H9 (cell line): ENCODE measurements at regions not wholly inside any gene's neighbourhood (a gene's known extent, or its start where the extent isn't known, plus 50 kb on each side); places are given as distances from the start of the nearest gene placed in this dataset.

Experiments
- DNase-seq: peaks from one replicate; pipeline ENCODE4 v3.0.0-alpha.2; 2017
- H2AFZ ChIP-seq: one replicate; pipeline ENCODE4 v1.6.1; 2013; ENCODE audit warnings: mild to moderate bottlenecking, low read length, control low read depth, moderate library complexity
- H2AK5ac ChIP-seq: 2 replicates; pipeline ENCODE4 v1.6.1; 2013; ENCODE audit warnings: low read length, control low read depth, mixed read lengths; ENCODE audit not compliant: insufficient read length
- H2BK120ac ChIP-seq: one replicate; pipeline ENCODE4 v1.6.1; 2013; ENCODE audit warnings: low read depth, mild to moderate bottlenecking, low read length, control low read depth, inconsistent platforms; ENCODE audit not compliant: poor library complexity, severe bottlenecking
- H2BK12ac ChIP-seq: 2 replicates; pipeline ENCODE4 v1.6.1; 2013; ENCODE audit warnings: low read length, control low read depth, mixed read lengths, low read depth; ENCODE audit not compliant: insufficient read length
- H2BK15ac ChIP-seq: 2 replicates; pipeline ENCODE4 v1.6.1; 2013; ENCODE audit warnings: low read depth, low read length, control low read depth
- H2BK20ac ChIP-seq: one replicate; pipeline ENCODE4 v1.6.1; 2013; ENCODE audit warnings: low read depth, mild to moderate bottlenecking, low read length, control low read depth, inconsistent platforms; ENCODE audit not compliant: poor library complexity, severe bottlenecking
- H2BK5ac ChIP-seq: 2 replicates; pipeline ENCODE4 v1.6.1; 2013; ENCODE audit warnings: low read length, control low read depth, mixed read lengths; ENCODE audit not compliant: insufficient read length
- H3K14ac ChIP-seq: 2 replicates; pipeline ENCODE4 v1.6.1; 2013; ENCODE audit warnings: low read length, control low read depth; ENCODE audit not compliant: insufficient read depth
- H3K18ac ChIP-seq: 2 replicates; pipeline ENCODE4 v1.6.1; 2013; ENCODE audit warnings: low read depth, mild to moderate bottlenecking, mixed read lengths, low read length, control low read depth; ENCODE audit not compliant: insufficient read length
- H3K23ac ChIP-seq: 2 replicates; pipeline ENCODE4 v1.6.1; 2013; ENCODE audit warnings: low read length, control low read depth, mixed read lengths, low read depth; ENCODE audit not compliant: insufficient read length
- H3K23me2 ChIP-seq: 2 replicates; pipeline ENCODE4 v1.6.1; 2013; ENCODE audit warnings: low read depth, mild to moderate bottlenecking, mixed read lengths, low read length, control low read depth; ENCODE audit not compliant: insufficient read length, poor library complexity, severe bottlenecking
- H3K27ac ChIP-seq: 2 replicates; pipeline ENCODE4 v1.5.1; 2013; ENCODE audit warnings: low read length, control low read depth, mixed read lengths, low read depth; ENCODE audit not compliant: insufficient read length
- H3K27me3 ChIP-seq: 2 replicates; pipeline ENCODE4 v1.6.1; 2013; ENCODE audit warnings: low read length, control low read depth, inconsistent platforms; ENCODE audit not compliant: insufficient read depth
- H3K4ac ChIP-seq: 2 replicates; pipeline ENCODE4 v1.6.1; 2013; ENCODE audit warnings: low read depth, mild to moderate bottlenecking, control low read depth, inconsistent platforms, low read length, moderate library complexity
- H3K4me1 ChIP-seq: 2 replicates; pipeline ENCODE4 v1.6.1; 2013; ENCODE audit warnings: low read length, control low read depth, inconsistent platforms; ENCODE audit not compliant: insufficient read depth
- H3K4me2 ChIP-seq: 2 replicates; pipeline ENCODE4 v1.6.1; 2013; ENCODE audit warnings: low read length, control low read depth, mixed read lengths; ENCODE audit not compliant: insufficient read length, insufficient read depth
- H3K56ac ChIP-seq: 2 replicates; pipeline ENCODE4 v1.6.1; 2013; ENCODE audit warnings: low read depth, mild to moderate bottlenecking, mixed read lengths, low read length, control low read depth; ENCODE audit not compliant: insufficient read length
- H3K79me1 ChIP-seq: 2 replicates; pipeline ENCODE4 v1.6.1; 2013; ENCODE audit warnings: low read depth, mild to moderate bottlenecking, moderate library complexity, low read length, control low read depth, inconsistent platforms; ENCODE audit not compliant: insufficient read depth, poor library complexity, severe bottlenecking
- H3K79me2 ChIP-seq: 2 replicates; pipeline ENCODE4 v1.6.1; 2013; ENCODE audit warnings: low read length, control low read depth, inconsistent platforms; ENCODE audit not compliant: insufficient read depth
- H3K9ac ChIP-seq: 2 replicates; pipeline ENCODE4 v1.6.1; 2013; ENCODE audit warnings: low read length, control low read depth, mixed read lengths; ENCODE audit not compliant: insufficient read length; ENCODE audit errors: extremely low read depth
- H3K9me3 ChIP-seq: one replicate; pipeline ENCODE4 v1.6.1; 2013; ENCODE audit warnings: low read depth, low read length, inconsistent platforms; ENCODE audit not compliant: control insufficient read depth
- H3T11ph ChIP-seq: one replicate; pipeline ENCODE4 v1.6.1; 2013; ENCODE audit warnings: mild to moderate bottlenecking, low read length, control low read depth, inconsistent platforms
- H4K20me1 ChIP-seq: one replicate; pipeline ENCODE4 v1.6.1; 2013; ENCODE audit not compliant: control insufficient read depth, insufficient read length, insufficient read depth
- H4K5ac ChIP-seq: 2 replicates; pipeline ENCODE4 v1.6.1; 2013; ENCODE audit warnings: low read depth, mild to moderate bottlenecking, mixed read lengths, low read length, control low read depth; ENCODE audit not compliant: insufficient read length
- H4K8ac ChIP-seq: replicated peaks from 2 replicates; pipeline ENCODE4 v1.6.1; 2013; ENCODE audit warnings: low read length, control low read depth, mixed read lengths, low read depth; ENCODE audit not compliant: insufficient read length
- H4K91ac ChIP-seq: 2 replicates; pipeline ENCODE4 v1.6.1; 2013; ENCODE audit warnings: low read depth, mild to moderate bottlenecking, moderate library complexity, mixed read lengths, low read length, control low read depth; ENCODE audit not compliant: insufficient read length
- H3K27ac Mint-ChIP-seq, 3 experiments: 2 replicates in 2 of 3; 3 replicates in 1 of 3; pipeline ENCODE4 v1.8.0; 2020 to 2021; ENCODE audit warnings: mixed read lengths in 3 of 3, mild to moderate bottlenecking in 1 of 3, moderate library complexity in 1 of 3
- H3K27me3 Mint-ChIP-seq: 2 replicates; pipeline ENCODE4 v1.8.0; 2021; ENCODE audit warnings: low read depth, mild to moderate bottlenecking, moderate library complexity, mixed read lengths
- H3K36me3 Mint-ChIP-seq, 3 experiments: 2 replicates in 2 of 3; 3 replicates in 1 of 3; pipeline ENCODE4 v1.8.0; 2020 to 2021; ENCODE audit warnings: low read depth in 3 of 3, mixed read lengths in 3 of 3; ENCODE audit not compliant: insufficient read depth in 1 of 3
- H3K4me1 Mint-ChIP-seq, 2 experiments: 2 replicates each; pipeline ENCODE4 v1.8.0; 2020; ENCODE audit warnings: mixed read lengths in 2 of 2
- H3K4me3 Mint-ChIP-seq, 2 experiments: 2 replicates in 1 of 2; 3 replicates in 1 of 2; pipeline ENCODE4 v1.8.0; 2020 to 2021; ENCODE audit warnings: mild to moderate bottlenecking in 2 of 2, mixed read lengths in 2 of 2, moderate library complexity in 1 of 2
- H3K9me3 Mint-ChIP-seq, 2 experiments: 2 replicates in 1 of 2; 3 replicates in 1 of 2; pipeline ENCODE4 v1.8.0; 2020; ENCODE audit warnings: mild to moderate bottlenecking in 2 of 2, mixed read lengths in 2 of 2, moderate library complexity in 1 of 2
- CTCF ChIP-seq: fragments of 200-600 bp; sonication (generic); conservative IDR thresholded peaks from 3 replicates; pipeline ENCODE4 v1.8.0; 2021; ENCODE audit warnings: antibody characterized with exemption, mild to moderate bottlenecking
- WGBS: extraction: QIAGEN DNeasy Blood & Tissue Kit; methylation state at CpG from one replicate; pipeline ENCODE4 v1.1.7; 2013; ENCODE audit warnings: missing lambda C conversion rate, low lambda C conversion rate, mixed read lengths; ENCODE audit not compliant: insufficient read length; ENCODE audit errors: extremely low coverage; 5-methylcytosine and 5-hydroxymethylcytosine counted together

- H3K18ac ChIP-seq, result no peak overlapping the region
- no peak for TF ChIP-seq CTCF
Observed at GRCh38 chr14:106508216-106508615, 981.8 kb downstream of the TMEM121 start.

More at GRCh38 chr14:106508216-106508615, 981.8 kb downstream of the TMEM121 start:
- Mint-ChIP-seq H3K4me3 (no peak overlapping the region), H3K27me3 (peaks cover 3% of the 10 kb centered on the region; the same call in 1 of the 2 replicates), H3K9me3 (peaks cover 98% of the 10 kb centered on the region in 2 experiments), H3K27ac (no peak overlapping the region), H3K4me1 (no peaks in the 10 kb centered on the region), H3K36me3 (peaks cover 5 to 45% (median 17%) of the 10 kb centered on the region in 3 experiments; a peak in 6 of 7 replicates)
- Histone ChIP-seq H4K5ac (no peak overlapping the region), H3K9me3 (peaks cover 100% of the 10 kb centered on the region), H2BK20ac (no peak overlapping the region), H2BK5ac (no peak overlapping the region), H3K14ac (no peak overlapping the region), H3K79me1 (no peaks in the 10 kb centered on the region), H3K79me2 (no peaks in the 10 kb centered on the region), H3K4me1 (no peaks in the 10 kb centered on the region), H3K23ac (no peak overlapping the region), H2BK12ac (no peak overlapping the region), H2AFZ (no peak overlapping the region), H3K27me3 (no peaks in the 10 kb centered on the region), H3K9ac (no peak overlapping the region), H3K27ac (no peak overlapping the region), H3K4me2 (no peak overlapping the region), H4K8ac (no peak overlapping the region), H2AK5ac (no peak overlapping the region), H3K4ac (no peak overlapping the region), H3K23me2 (no peaks in the 10 kb centered on the region), H4K20me1 (no peaks in the 10 kb centered on the region), H2BK15ac (no peak overlapping the region), H4K91ac (no peak overlapping the region), H3T11ph (no peak overlapping the region), H2BK120ac (no peak overlapping the region), H3K56ac (no peak overlapping the region)
- no peak for DNase-seq
- no CpG with 5 or more reads among the region's 3 CpGs for WGBS
